Heart left ventricle (tissue), 16 donors: ENCODE measurements at regions not wholly inside any gene's neighbourhood (a gene's known extent, or its start where the extent isn't known, plus 50 kb on each side); places are given as distances from the start of the nearest gene placed in this dataset.
"Not testable (repeated sequence)": the region's sequence is repeated elsewhere in the genome, so short reads cannot be mapped to it uniquely, and the experiment has no call there.

Experiments used
- ATAC-seq, 4 donors: fragments of 200-7000 bp; cut with Tn5 transposase; one replicate each; pipeline ENCODE4 v1.9.1; 2020 to 2022; ENCODE audit warnings: moderate library complexity in 4 of 4, mild to moderate bottlenecking in 3 of 4, moderate number of reproducible peaks in 1 of 4
- DNase-seq, 5 donors: peaks; one replicate each; pipeline ENCODE4 v3.0.0-alpha.2; 2020
- H3K27ac ChIP-seq, 12 donors: fragments of 200-600 bp; sonication (generic) in 4 of 12; one replicate each; pipeline versions ENCODE4 v1.5.0 to v1.8.0; 2016 to 2022; ENCODE audit warnings: mild to moderate bottlenecking in 2 of 12
- H3K27me3 ChIP-seq, 9 donors: fragments of 200-600 bp; sonication (generic) in 2 of 9; one replicate each; pipeline versions ENCODE4 v1.5.1 to v1.8.0; 2016 to 2022; ENCODE audit warnings: mild to moderate bottlenecking in 3 of 9
- H3K36me3 ChIP-seq, 9 donors: fragments of 200-600 bp; sonication (generic) in 2 of 9; one replicate each; pipeline versions ENCODE4 v1.5.0 to v1.8.0; 2018 to 2022; ENCODE audit warnings: mild to moderate bottlenecking in 2 of 9
- H3K4me1 ChIP-seq, 12 donors: fragments of 200-600 bp; sonication (generic) in 4 of 12; one replicate each; pipeline versions ENCODE4 v1.5.0 to v1.8.0; 2016 to 2022; ENCODE audit warnings: mild to moderate bottlenecking in 3 of 12
- H3K4me3 ChIP-seq, 12 donors: fragments of 200-600 bp; sonication (generic) in 4 of 12; one replicate each; pipeline versions ENCODE4 v1.5.0 to v1.8.0; 2017 to 2022; ENCODE audit warnings: mild to moderate bottlenecking in 9 of 12, moderate library complexity in 4 of 12
- H3K9me3 ChIP-seq, 12 donors: fragments of 200-600 bp; sonication (generic) in 4 of 12; one replicate each; pipeline versions ENCODE4 v1.5.0 to v1.8.0; 2016 to 2022; ENCODE audit warnings: mild to moderate bottlenecking in 1 of 12
- CTCF ChIP-seq, 12 donors: fragments of 200-600 bp; sonication (generic) in 4 of 12; IDR thresholded peaks; one replicate each; pipeline versions ENCODE4 v1.5.0 to v1.8.0; 2018 to 2022; ENCODE audit warnings: antibody characterized with exemption in 12 of 12, mild to moderate bottlenecking in 5 of 12
- POLR2A ChIP-seq, 2 donors: fragments of 450-650 bp; IDR thresholded peaks; one replicate each; pipeline ENCODE4 v1.6.1; 2017; ENCODE audit warnings: antibody characterized with exemption in 2 of 2, mild to moderate bottlenecking in 2 of 2, moderate library complexity in 2 of 2
- WGBS, 4 donors: extraction: QIAGEN DNeasy Blood & Tissue Kit in 2 of 4; methylation state at CpG; one replicate each; pipeline versions ENCODE4 v1.1.5 to v1.1.7; 2013 to 2018; 5-methylcytosine and 5-hydroxymethylcytosine counted together
- intact Hi-C, 10 donors: fragments of 100-400 bp; cut with DNase I; formaldehyde crosslinking; loops; one replicate each; pipeline versions ENCODE4 v1.11.1 to v1.14.2; 2022
- donor health status: ischemic (EF 13 %, LVEDD 7.1; RV severe dilation, severe dysfunction).
- donor health status: healthy with polysubstance abuse.
- donor health status: DM: no; HTN: yes; CAD: no.
- donor health status: DM: no; HTN: no; CAD: no.
- donor health status: ischemic (EF 25% LVEDD 6.9; RV normal size, moderate dysfunction).
- donor health status: ischemic (EF 25% LVEDD 5.7; RV mildly dilated, moderate dysfunction).
- donor health status: healthy.
- donor health status: DM: yes; HTN: yes; CAD: no.
- donor health status: ischemic (EF 35%, LVEDD 5.7; RV mildly dilated, moderate dysfunction).
- donor health status: nonischemic (EF 11% LVEDD 7.7; RV severe dilation, severe dysfunction).
- donor health status: DM: yes; HTN: yes; CAD: no.
- donor health status: PGD.
- donor health status: ischemic (EF 29% LVEDD 5.4; RV normal size, mild dysfunction).
- donor health status: nonischemic (EF 23%, LVEDD 6.1; RV moderate dilation, normal function).

- H3K4me3 ChIP-seq, H3K4me1 ChIP-seq, H3K36me3 ChIP-seq, H3K27ac ChIP-seq, ATAC-seq, H3K9me3 ChIP-seq, intact Hi-C loops, DNase-seq: not testable (repeated sequence)
- peaks cover 0 to 17% (median 0%) of the 10 kb centered on the region in 9 donors for H3K27me3 ChIP-seq
- WGBS, 4 donors, result 81 to 93% (median 86%) methylated on average over 2 to 14 of the region's 14 CpGs
Observed at GRCh38 chr2:91780324-91780723, 3088.9 kb downstream of the RPIA start.

DNA sequence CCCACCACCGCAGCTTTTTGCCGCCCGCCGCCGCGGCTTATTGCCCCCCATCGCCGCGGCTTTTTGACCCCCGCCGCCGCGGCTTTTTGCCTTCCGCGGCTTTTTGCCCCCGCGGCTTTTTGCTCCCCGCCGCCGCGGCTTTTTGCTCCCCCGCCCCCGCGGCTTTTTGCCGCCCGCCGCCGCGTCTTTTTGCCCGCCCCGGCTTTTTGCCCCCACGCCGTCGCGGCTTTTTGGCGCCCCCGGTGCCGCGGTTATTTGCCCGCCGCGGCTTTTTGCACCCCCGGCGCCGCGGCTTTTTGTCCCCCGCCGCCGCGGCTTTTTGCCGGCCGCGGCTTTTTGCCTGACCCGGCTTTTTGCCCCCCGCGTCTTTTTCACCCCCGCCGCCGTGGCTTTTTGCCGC lies 3061.8 kb upstream of the TEKT4 start:
- H3K9me3 ChIP-seq, intact Hi-C loops, ATAC-seq, DNase-seq, H3K27me3 ChIP-seq, H3K36me3 ChIP-seq, H3K4me1 ChIP-seq, H3K27ac ChIP-seq: not testable (repeated sequence)
- H3K4me3 ChIP-seq, result peak overlapping the region in 7 of 12 donors; percentile 26 to 48 (median 32)
- 1 to 5% (median 1%) methylated on average over 7 to 31 of the region's 60 CpGs; no CpG with 5 or more reads in 1 of the 4 donors for WGBS, 4 donors

DNA sequence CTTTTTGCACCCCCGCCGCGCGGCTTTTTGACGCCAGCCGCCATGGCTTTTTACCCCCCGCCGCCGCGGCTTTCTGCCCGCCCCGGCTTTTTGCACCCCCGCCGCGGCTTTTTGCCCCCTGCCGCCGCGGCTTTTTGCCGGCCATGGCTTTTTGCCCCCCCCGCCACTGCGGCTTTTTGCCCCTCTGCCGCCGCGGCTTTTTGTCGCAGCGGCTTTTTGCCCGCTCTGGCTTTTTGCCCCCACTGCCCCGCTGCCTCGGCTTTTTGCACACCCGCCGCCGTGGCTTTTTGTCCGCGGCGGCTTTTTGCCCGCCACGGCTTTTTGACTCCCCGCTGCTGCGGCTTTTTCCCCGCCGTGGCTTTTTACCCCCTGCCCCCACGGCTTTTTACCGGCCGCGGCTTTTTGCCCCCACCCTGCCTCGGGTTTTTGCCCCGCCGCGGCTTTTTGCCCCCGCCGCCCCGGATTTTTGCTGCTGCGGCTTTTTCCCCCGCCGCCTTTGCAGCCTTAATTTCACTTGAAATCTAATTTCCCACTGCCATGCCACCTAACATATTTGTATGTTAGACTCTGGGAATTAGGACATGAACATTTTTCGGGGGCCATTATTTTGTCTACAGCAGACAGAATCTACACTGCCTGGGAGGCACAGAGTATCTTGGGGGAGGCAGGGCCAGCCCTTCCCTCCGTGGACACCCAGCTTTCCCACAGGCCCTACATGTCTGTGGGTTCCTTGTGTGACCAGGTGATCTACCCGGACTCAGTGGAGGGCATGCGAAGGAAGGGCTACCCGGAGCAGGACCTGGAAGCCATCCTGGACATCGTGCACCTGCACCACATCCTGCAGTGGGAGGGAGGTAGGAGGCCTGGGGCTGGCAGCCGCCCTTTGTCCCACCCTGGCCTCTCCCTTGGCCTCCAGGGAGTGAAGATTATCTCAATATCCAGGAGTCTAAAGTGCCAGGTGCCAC lies 3031.0 kb upstream of the TEKT4 start:
- Histone ChIP-seq H3K36me3 (no peaks in the 10 kb centered on the region), H3K9me3 (no peaks in the 10 kb centered on the region), H3K4me1 (peaks cover 0 to 6% (median 0%) of the 10 kb centered on the region in 12 donors), H3K27me3 (peaks cover 0 to 30% (median 16%) of the 10 kb centered on the region in 9 donors), H3K27ac (no peak overlapping the region), H3K4me3 (peak overlapping the region in 6 of 12 donors; percentile 13 to 39 (median 26))
- intact Hi-C loops, result no loop called here
- TF ChIP-seq CTCF (IDR thresholded peaks at IDR 0.05) (no peak), POLR2A (IDR thresholded peaks at IDR 0.05) (no peak)
- ATAC-seq, result no peak
- 13 to 19% (median 16%) methylated on average over 57 to 62 of the region's 62 CpGs for WGBS, 4 donors
- DNase-seq, result no peak

DNA sequence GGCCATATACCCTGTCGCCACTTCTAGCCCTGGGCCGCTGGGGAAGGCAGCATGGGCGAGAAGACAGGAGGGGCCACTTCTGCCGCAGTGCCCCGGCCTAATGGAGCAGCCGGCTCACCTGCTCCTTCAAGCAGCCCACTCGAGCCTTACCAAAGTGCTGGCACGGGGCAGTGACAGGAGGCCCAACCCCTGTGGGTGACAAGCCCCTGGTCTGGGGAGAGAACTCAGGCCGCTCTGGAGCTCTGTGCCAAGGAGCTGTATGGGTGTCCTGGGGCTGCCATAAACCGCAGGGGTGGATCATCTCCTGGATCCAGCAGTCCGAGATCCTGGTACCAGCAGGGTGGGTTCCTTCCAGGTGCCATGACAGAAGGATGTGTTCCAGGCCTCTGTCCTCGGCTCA lies 3029.0 kb upstream of the TEKT4 start:
- H3K36me3 ChIP-seq, H3K4me1 ChIP-seq, H3K9me3 ChIP-seq, H3K27ac ChIP-seq, DNase-seq, ATAC-seq, H3K4me3 ChIP-seq, intact Hi-C loops: not testable (repeated sequence)
- peaks cover 0 to 30% (median 16%) of the 10 kb centered on the region in 9 donors for H3K27me3 ChIP-seq
- WGBS, 4 donors, result 84 to 88% (median 88%) methylated on average over 10 to 12 of the region's 12 CpGs

- DNase-seq, intact Hi-C loops, ATAC-seq, H3K36me3 ChIP-seq, H3K4me3 ChIP-seq, H3K9me3 ChIP-seq, H3K27ac ChIP-seq, H3K4me1 ChIP-seq: not testable (repeated sequence)
- H3K27me3 ChIP-seq, result peaks cover 0 to 30% (median 16%) of the 10 kb centered on the region in 9 donors
- WGBS, 4 donors, result 88 to 98% (median 92%) methylated on average over 7 to 14 of the region's 14 CpGs
Observed at GRCh38 chr2:91842913-91843312, 3028.3 kb upstream of the TEKT4 start.

GRCh38 chr2:91843723-91844450 lies 3027.3 kb upstream of the TEKT4 start:
- intact Hi-C loops, H3K27ac ChIP-seq, ATAC-seq, H3K4me1 ChIP-seq, H3K4me3 ChIP-seq, H3K9me3 ChIP-seq, H3K36me3 ChIP-seq: not testable (repeated sequence)
- H3K27me3 ChIP-seq, result peaks cover 0 to 30% (median 16%) of the 10 kb centered on the region in 9 donors
- DNase-seq, result peak in 1 of 5 donors; percentile 53
- WGBS, 4 donors, result 83 to 88% (median 87%) methylated on average over 17 to 39 of the region's 39 CpGs

DNA sequence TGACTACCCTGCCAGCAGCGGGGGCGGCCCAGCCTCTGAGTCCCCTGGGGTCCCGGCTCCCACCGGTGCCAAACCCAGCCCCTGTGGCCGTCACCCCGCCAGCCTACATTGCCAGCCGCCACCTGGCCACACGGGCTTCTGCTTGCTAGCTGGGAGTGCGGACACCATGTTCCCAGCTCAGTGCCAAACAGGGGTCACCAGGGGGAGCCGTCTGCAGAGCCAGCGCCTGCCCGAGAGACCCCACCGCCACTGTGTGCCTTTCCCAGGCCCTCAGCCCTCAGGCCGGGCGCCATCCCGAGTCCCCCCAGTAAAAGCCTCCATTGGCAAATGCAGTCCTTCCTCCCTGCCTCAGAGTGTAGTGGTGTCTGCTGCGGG lies 3026.8 kb upstream of the TEKT4 start:
- H3K27ac ChIP-seq, intact Hi-C loops, ATAC-seq, H3K36me3 ChIP-seq, DNase-seq, H3K9me3 ChIP-seq, H3K4me1 ChIP-seq, H3K4me3 ChIP-seq: not testable (repeated sequence)
- WGBS, 4 donors, result 79 to 90% (median 82%) methylated on average over 1 to 17 of the region's 17 CpGs
- peaks cover 0 to 30% (median 16%) of the 10 kb centered on the region in 9 donors for H3K27me3 ChIP-seq

DNA sequence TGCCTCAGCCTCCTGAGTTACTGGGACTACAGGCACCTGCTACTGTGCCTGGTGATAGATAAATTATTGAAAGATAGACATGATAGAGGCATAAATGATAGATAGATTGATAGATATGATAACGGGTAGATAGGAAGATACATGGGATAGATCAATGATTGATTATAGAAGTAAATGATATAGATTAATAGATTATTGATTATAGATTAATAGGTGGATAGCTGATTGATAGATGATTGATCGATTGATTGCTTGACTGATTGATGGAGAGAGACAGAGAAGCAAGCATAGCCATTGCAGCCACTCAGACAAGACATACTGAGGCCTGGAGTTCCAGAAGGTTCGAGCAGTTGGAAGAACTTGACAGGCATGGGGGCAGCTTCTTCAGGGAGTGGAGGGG lies 3024.8 kb upstream of the TEKT4 start:
- H3K9me3 ChIP-seq, H3K4me3 ChIP-seq, H3K4me1 ChIP-seq, H3K36me3 ChIP-seq, intact Hi-C loops, H3K27ac ChIP-seq, ATAC-seq, DNase-seq: not testable (repeated sequence)
- WGBS, 4 donors, result 69 to 76% (median 73%) methylated on average over 3 of the region's 3 CpGs
- peaks cover 0 to 11% (median 2%) of the 10 kb centered on the region in 9 donors for H3K27me3 ChIP-seq

GRCh38 chr2:91851689-91852420 lies 3019.4 kb upstream of the TEKT4 start:
- 92 to 97% (median 95%) methylated on average over 11 to 47 of the region's 47 CpGs for WGBS, 4 donors
- intact Hi-C loops, ATAC-seq: not testable (repeated sequence)

More at GRCh38 chr2:91851689-91852420, 3019.4 kb upstream of the TEKT4 start:
- not testable (repeated sequence) for H3K27ac ChIP-seq, H3K9me3 ChIP-seq, H3K36me3 ChIP-seq, H3K27me3 ChIP-seq, H3K4me3 ChIP-seq, H3K4me1 ChIP-seq
- DNase-seq, result peak in 1 of 5 donors; percentile 31
